Breast epithelium (tissue), 3 donors: ENCODE measurements at regions not wholly inside any gene's neighbourhood (a gene's known extent, or its start where the extent isn't known, plus 50 kb on each side); places are given as distances from the start of the nearest gene placed in this dataset.

Experiments used
- CTCF ChIP-seq, 3 donors: fragments of 450-650 bp; IDR thresholded peaks; one replicate each; pipeline ENCODE4 v1.5.1; 2016 to 2017; ENCODE audit warnings: antibody characterized with exemption in 3 of 3, mild to moderate bottlenecking in 3 of 3, moderate library complexity in 3 of 3
- POLR2A ChIP-seq: fragments of 450-650 bp; IDR thresholded peaks from one replicate; pipeline ENCODE4 v1.6.1; 2016; ENCODE audit warnings: antibody characterized with exemption, mild to moderate bottlenecking, moderate library complexity
- POLR2AphosphoS5 ChIP-seq, 3 donors: sonication (generic); formaldehyde crosslinking; IDR thresholded peaks; one replicate each; pipeline ENCODE4 v1.6.1; 2017; ENCODE audit warnings: antibody characterized with exemption in 3 of 3

- TF ChIP-seq CTCF (IDR thresholded peaks at IDR 0.05) (no peak), POLR2AphosphoS5 (IDR thresholded peaks at IDR 0.05) (no peak), POLR2A (no peak)
These were observed 99.2 kb downstream of the PSMG1 start for GRCh38 chr21:39084073-39084472.
